ENCODE measurements at regions not wholly inside any gene's neighbourhood (a gene's known extent, or its start where the extent isn't known, plus 50 kb on each side); places are given as distances from the start of the nearest gene placed in this dataset.

GRCh38 chr5:74040811-74041491 lies 415.0 kb downstream of the ARHGEF28 start:
- peak; percentile 63 for DNase-seq

- DNase-seq = peak; percentile 90
Measured at GRCh38 chr5:74040065-74040551, 414.1 kb downstream of the ARHGEF28 start.

GRCh38 chr5:74037321-74037720 lies 411.3 kb downstream of the ARHGEF28 start:
- no peak for DNase-seq

GRCh38 chr5:74035521-74035937 lies 409.5 kb downstream of the ARHGEF28 start:
- peak; percentile 79 for DNase-seq

GRCh38 chr5:74034733-74035132 lies 408.7 kb downstream of the ARHGEF28 start:
- peak; percentile 71 for DNase-seq

GRCh38 chr5:74032617-74033016 lies 406.6 kb downstream of the ARHGEF28 start:
- DNase-seq = no peak

GRCh38 chr5:74031536-74031935 lies 405.5 kb downstream of the ARHGEF28 start:
- no peak for DNase-seq

- DNase-seq = no peak
Measured at GRCh38 chr5:74030821-74031220, 404.8 kb downstream of the ARHGEF28 start.

GRCh38 chr5:74030371-74030770 lies 404.4 kb downstream of the ARHGEF28 start:
- no peak for DNase-seq

- no peak for DNase-seq
Measured at GRCh38 chr5:74028976-74029375, 403.0 kb downstream of the ARHGEF28 start.

- peak; percentile 52 for DNase-seq
Measured at GRCh38 chr5:74028406-74028805, 402.4 kb downstream of the ARHGEF28 start.

GRCh38 chr5:74027732-74028338 lies 401.8 kb downstream of the ARHGEF28 start:
- DNase-seq = peak; percentile 90

- DNase-seq = peak; percentile 63
Measured at GRCh38 chr5:74026310-74026709, 400.3 kb downstream of the ARHGEF28 start.

GRCh38 chr5:74021126-74021525 lies 395.1 kb downstream of the ARHGEF28 start:
- DNase-seq = no peak

- DNase-seq = peak; percentile 52
Measured at GRCh38 chr5:74020503-74020902, 394.5 kb downstream of the ARHGEF28 start.

GRCh38 chr5:74019923-74020322 lies 393.9 kb downstream of the ARHGEF28 start:
- no peak for DNase-seq

- DNase-seq = peak; percentile 100
Measured at GRCh38 chr5:74017786-74018211, 391.8 kb downstream of the ARHGEF28 start.

- DNase-seq = peak; percentile 95
Measured at GRCh38 chr5:74017112-74017511, 391.1 kb downstream of the ARHGEF28 start.

- peak; percentile 73 for DNase-seq
Measured at GRCh38 chr5:74016373-74016772, 390.4 kb downstream of the ARHGEF28 start.

GRCh38 chr5:74015716-74016115 lies 389.7 kb downstream of the ARHGEF28 start:
- DNase-seq = peak; percentile 21

- peak; percentile 97 for DNase-seq
Measured at GRCh38 chr5:74013222-74013621, 387.2 kb downstream of the ARHGEF28 start.

GRCh38 chr5:74009502-74009901 lies 383.5 kb downstream of the ARHGEF28 start:
- peak; percentile 46 for DNase-seq

GRCh38 chr5:74007193-74007592 lies 381.2 kb downstream of the ARHGEF28 start:
- no peak for DNase-seq

GRCh38 chr5:73999297-73999696 lies 373.3 kb downstream of the ARHGEF28 start:
- DNase-seq = peak; percentile 76

Data from NCI-H69 (cell line).